ENCODE measurements at regions not wholly inside any gene's neighbourhood (a gene's known extent, or its start where the extent isn't known, plus 50 kb on each side); places are given as distances from the start of the nearest gene placed in this dataset.
"Not testable (repeated sequence)": the region's sequence is repeated elsewhere in the genome, so short reads cannot be mapped to it uniquely, and the experiment has no call there.

DNA sequence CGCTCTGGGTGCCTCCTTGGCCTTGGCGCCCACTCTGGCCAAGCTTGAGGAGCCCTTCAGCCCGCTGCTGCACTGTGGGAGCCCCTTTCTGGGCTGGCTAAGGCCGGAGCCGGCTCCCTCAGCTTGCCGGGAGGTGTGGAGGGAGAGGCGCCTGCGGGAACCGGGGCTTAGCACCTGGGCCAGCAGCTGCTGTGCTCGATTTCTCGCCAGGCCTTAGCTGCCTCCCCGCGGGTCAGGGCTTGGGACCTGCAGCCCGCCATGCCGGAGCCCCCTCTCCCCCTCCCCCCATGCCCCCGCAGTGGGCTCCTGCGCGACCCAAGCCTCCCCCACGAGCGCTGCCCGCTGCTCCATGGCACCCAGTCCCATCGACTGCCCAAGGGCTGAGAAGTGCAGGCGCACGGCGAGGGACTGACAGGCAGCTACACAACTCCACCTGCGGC, 782.4 kb downstream of the METTL15 start:
- TF ChIP-seq YY1 (IDR thresholded peaks at IDR 0.05; ENCODE audit: insufficient read depth, insufficient read length); SUZ12 (IDR thresholded peaks at IDR 0.05; ENCODE audit: extremely low read depth, insufficient read depth, insufficient read length): not testable (repeated sequence)

Data from NT2/D1 (cell line).